Thyroid gland (tissue), 4 donors: ENCODE measurements at regions not wholly inside any gene's neighbourhood (a gene's known extent, or its start where the extent isn't known, plus 50 kb on each side); places are given as distances from the start of the nearest gene placed in this dataset.

Source experiments
- DNase-seq, 2 donors: peaks; one replicate each; pipeline ENCODE4 v3.0.0-alpha.2; 2019
- H3K27ac ChIP-seq, 3 donors: fragments of 200-600 bp; sonication (generic); 1 replicate in 2 of 3; 2 replicates in 1 of 3; pipeline ENCODE4 v1.5.1; 2016 to 2019; ENCODE audit warnings: mild to moderate bottlenecking in 1 of 3, moderate library complexity in 1 of 3
- H3K27me3 ChIP-seq: fragments of 200-600 bp; sonication (generic); one replicate; pipeline ENCODE4 v1.5.1; 2019
- H3K36me3 ChIP-seq, 2 donors: fragments of 200-600 bp; sonication (generic); one replicate each; pipeline ENCODE4 v1.5.1; 2016 to 2019
- H3K4me1 ChIP-seq, 2 donors: fragments of 200-600 bp; sonication (generic); one replicate each; pipeline ENCODE4 v1.5.1; 2017 to 2019
- H3K4me3 ChIP-seq, 3 donors: fragments of 200-600 bp; sonication (generic); replicated peaks in 1 of 3; 1 replicate in 2 of 3; 2 replicates in 1 of 3; pipeline ENCODE4 v1.5.1; 2016; ENCODE audit warnings: mild to moderate bottlenecking in 1 of 3
- H3K9me3 ChIP-seq: fragments of 200-600 bp; sonication (generic); one replicate; pipeline ENCODE4 v1.5.1; 2017
- POLR2A ChIP-seq, 2 donors: fragments of 450-650 bp; IDR thresholded peaks; one replicate each; pipeline ENCODE4 v1.6.1; 2017; ENCODE audit warnings: antibody characterized with exemption in 2 of 2, mild to moderate bottlenecking in 2 of 2, moderate library complexity in 1 of 2
- WGBS, 2 donors: methylation state at CpG; one replicate each; pipeline ENCODE4 v1.1.5; 2017; 5-methylcytosine and 5-hydroxymethylcytosine counted together
- intact Hi-C: fragments of 100-400 bp; cut with DNase I; formaldehyde crosslinking; loops from one replicate; pipeline ENCODE4 v1.15.1; 2023
- TF ChIP-seq, protein P1 (sequence below), 6 experiments: fragments of 200-600 bp in 3 of 6; fragments of 450-650 bp in 3 of 6; sonication (generic) in 3 of 6; IDR thresholded peaks; one replicate each; pipeline ENCODE4 v1.5.1; 2016 to 2019; ENCODE audit warnings: antibody characterized with exemption in 6 of 6, mild to moderate bottlenecking in 2 of 6, inconsistent platforms in 1 of 6, moderate library complexity in 1 of 6

DNA sequence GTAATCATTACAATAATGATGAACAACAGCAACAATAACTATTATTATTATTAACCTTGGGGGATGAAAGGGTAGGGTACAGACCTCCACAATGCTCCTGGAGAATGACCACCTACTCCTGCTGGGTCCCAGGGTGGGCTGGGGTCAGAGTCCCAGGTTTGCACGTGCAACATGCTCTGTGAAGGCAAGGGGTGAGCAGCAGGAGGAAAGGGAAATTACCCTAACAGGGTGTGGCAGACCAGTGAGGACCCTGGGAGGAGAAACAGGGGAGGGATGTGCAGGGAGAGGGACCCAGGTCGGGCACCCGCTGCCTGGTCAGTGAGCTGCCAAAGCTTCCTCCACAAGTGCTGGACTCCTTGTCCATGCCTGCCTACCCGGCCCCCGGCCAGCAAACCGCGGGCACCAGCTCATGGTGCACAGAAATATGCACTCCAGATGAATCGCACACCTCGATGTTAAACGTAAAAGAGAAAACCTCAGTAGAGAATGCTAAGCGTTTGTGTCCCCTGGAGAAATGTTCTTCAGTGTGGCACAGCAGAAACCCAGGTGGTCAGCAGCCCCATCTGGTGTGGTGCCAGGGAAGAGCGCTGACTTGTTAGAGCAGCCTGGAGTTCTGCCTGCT is 767.1 kb downstream of the KCNJ18 start:
- no peak for DNase-seq
- no peaks in the 10 kb centered on the region for H3K9me3 ChIP-seq
- TF ChIP-seq POLR2A (IDR thresholded peaks at IDR 0.05): no peak
- TF ChIP-seq, protein P1, sequence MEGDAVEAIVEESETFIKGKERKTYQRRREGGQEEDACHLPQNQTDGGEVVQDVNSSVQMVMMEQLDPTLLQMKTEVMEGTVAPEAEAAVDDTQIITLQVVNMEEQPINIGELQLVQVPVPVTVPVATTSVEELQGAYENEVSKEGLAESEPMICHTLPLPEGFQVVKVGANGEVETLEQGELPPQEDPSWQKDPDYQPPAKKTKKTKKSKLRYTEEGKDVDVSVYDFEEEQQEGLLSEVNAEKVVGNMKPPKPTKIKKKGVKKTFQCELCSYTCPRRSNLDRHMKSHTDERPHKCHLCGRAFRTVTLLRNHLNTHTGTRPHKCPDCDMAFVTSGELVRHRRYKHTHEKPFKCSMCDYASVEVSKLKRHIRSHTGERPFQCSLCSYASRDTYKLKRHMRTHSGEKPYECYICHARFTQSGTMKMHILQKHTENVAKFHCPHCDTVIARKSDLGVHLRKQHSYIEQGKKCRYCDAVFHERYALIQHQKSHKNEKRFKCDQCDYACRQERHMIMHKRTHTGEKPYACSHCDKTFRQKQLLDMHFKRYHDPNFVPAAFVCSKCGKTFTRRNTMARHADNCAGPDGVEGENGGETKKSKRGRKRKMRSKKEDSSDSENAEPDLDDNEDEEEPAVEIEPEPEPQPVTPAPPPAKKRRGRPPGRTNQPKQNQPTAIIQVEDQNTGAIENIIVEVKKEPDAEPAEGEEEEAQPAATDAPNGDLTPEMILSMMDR (IDR thresholded peaks at IDR 0.05): no peak
- H3K36me3 ChIP-seq: no peaks in the 10 kb centered on the region
- intact Hi-C loops: no loop called here
- H3K4me1 ChIP-seq: no peaks in the 10 kb centered on the region
- 81 to 85% methylated on average over 12 of the region's 12 CpGs for WGBS, 2 donors
- no peaks in the 10 kb centered on the region for H3K27me3 ChIP-seq
- H3K4me3 ChIP-seq: no peak overlapping the region
- H3K27ac ChIP-seq: no peak overlapping the region

DNA sequence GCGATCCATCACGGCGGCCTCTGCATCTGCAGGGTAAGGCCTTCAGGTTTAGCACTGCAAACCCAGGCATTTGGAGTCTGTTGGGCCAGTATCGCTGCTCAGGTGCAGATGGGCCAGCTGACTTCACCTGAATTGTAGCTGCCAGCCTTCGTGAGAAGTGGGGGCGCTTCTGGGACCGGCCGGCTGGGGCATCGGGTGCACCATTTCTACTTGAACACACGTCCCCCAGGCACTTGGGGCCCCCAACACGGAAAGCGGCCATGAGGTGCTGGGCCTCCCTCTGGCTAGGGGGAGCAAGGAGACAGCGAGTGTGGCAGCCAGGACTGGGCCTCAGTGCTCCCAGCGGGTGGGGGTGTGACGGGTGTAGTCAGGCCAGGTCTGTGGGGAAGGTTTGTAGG is 767.6 kb downstream of the KCNJ18 start:
- H3K9me3 ChIP-seq: no peaks in the 10 kb centered on the region
- no peaks in the 10 kb centered on the region for H3K4me1 ChIP-seq
- H3K27me3 ChIP-seq: no peaks in the 10 kb centered on the region
- no peak for TF ChIP-seq POLR2A (IDR thresholded peaks at IDR 0.05)
- TF ChIP-seq, protein P1 (IDR thresholded peaks at IDR 0.05): no peak
- no peaks in the 10 kb centered on the region for H3K36me3 ChIP-seq
- WGBS, 2 donors: 80 to 90% methylated on average over 2 to 15 of the region's 15 CpGs
- no peak overlapping the region for H3K4me3 ChIP-seq
- DNase-seq: no peak
- H3K27ac ChIP-seq: no peak overlapping the region
- intact Hi-C loops: no loop called here

DNA sequence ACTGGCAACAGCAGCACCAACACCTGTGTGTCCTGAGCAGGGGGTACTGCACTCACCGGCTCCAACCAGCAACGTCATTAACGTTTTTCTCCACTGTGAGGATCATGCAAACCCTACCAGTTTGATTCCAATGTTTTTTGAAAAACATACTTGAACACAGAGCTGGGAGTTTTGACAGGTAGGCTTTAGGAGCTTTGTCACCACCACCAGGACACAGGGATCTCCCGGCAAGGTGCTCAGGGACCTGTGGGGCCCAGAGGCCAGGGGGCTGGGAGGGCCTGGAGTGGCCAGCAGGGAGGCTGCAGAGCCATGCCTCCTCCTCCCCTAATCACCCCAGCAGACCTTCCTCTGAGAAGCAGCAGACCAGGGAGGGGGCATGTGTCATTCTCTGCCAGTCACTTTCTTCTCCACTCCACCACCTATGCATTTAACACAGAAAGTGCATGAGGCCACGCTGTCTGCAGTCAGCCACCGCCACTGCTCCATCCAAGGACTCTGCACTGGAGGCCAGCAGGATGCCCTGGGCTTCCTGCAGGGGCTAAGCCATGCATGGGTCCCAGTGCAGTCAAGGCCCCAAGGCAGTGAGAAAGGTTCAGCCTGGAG is 768.2 kb downstream of the KCNJ18 start:
- Histone ChIP-seq H3K27me3 (no peaks in the 10 kb centered on the region), H3K4me1 (no peaks in the 10 kb centered on the region), H3K36me3 (no peaks in the 10 kb centered on the region), H3K9me3 (no peaks in the 10 kb centered on the region), H3K4me3 (no peak overlapping the region), H3K27ac (no peak overlapping the region)
- intact Hi-C loops: no loop called here
- DNase-seq: no peak
- TF ChIP-seq, protein P1 (IDR thresholded peaks at IDR 0.05): no peak
- TF ChIP-seq POLR2A (IDR thresholded peaks at IDR 0.05): no peak
- 67 to 68% methylated on average over 6 of the region's 6 CpGs for WGBS, 2 donors

DNA sequence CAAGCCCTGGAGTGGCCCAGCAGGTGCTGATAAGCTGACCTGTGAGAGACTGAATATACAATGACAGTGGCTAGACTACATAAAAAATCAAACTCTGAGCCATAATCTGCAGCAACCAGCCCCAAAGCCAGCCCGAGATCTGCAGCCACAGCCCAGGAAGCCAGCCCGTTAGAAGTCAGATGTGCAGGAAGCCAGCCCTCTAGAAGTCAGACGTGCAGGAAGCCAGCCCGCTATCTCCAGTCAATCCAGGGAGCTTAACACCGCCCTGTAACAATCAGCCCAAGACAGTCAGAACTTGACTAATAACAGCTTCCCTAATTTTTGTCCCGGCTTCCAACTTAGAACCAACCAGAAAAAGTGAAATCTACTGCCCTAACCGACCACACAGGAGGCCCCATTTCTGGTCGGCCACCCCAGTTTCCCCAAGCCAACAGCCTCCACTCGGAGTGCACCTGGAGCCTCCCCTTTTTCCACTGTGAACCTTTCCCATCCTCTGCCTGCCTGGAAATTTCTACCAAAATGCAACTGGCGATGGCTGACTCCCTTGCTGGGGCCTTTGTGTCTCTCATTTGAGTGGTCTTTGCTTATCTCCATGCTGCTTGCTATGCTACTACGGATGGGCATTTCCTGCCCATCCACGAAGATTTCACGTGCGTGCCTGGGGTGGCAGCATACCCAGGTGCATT is 769.3 kb downstream of the KCNJ18 start:
- TF ChIP-seq POLR2A (IDR thresholded peaks at IDR 0.05): no peak
- TF ChIP-seq, protein P1 (IDR thresholded peaks at IDR 0.05): no peak
- DNase-seq: no peak
- Histone ChIP-seq H3K4me3 (no peak overlapping the region), H3K27me3 (no peaks in the 10 kb centered on the region), H3K27ac (no peak overlapping the region), H3K36me3 (no peaks in the 10 kb centered on the region), H3K4me1 (no peaks in the 10 kb centered on the region), H3K9me3 (no peaks in the 10 kb centered on the region)
- intact Hi-C loops: no loop called here
- WGBS, 2 donors: 80 to 83% methylated on average over 14 of the region's 14 CpGs

DNA sequence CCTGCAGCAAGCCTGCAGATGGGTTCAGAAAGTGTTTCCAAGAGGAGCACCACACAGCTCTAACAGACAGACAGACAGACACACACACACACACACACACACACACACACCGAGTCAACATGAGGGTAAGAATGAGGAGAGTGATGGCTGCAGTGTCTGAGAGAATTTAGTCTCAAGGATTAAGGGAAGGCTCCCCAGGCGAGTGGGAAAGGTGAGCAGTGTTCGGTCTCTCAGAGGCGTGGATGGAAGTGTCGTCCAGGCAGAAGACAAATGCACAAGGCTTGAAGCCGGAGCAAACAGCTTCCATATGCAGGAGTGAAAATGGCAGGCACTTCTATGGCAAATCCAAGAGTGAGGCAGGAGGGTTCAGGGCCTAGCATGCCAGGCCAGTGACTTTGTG is 770.1 kb downstream of the KCNJ18 start:
- intact Hi-C loops: no loop called here
- no peak for DNase-seq
- no peaks in the 10 kb centered on the region for H3K36me3 ChIP-seq
- no peaks in the 10 kb centered on the region for H3K9me3 ChIP-seq
- no peaks in the 10 kb centered on the region for H3K4me1 ChIP-seq
- no peak overlapping the region for H3K27ac ChIP-seq
- 71 to 81% methylated on average over 6 of the region's 6 CpGs for WGBS, 2 donors
- TF ChIP-seq, protein P1 (IDR thresholded peaks at IDR 0.05): no peak
- H3K4me3 ChIP-seq: no peak overlapping the region
- H3K27me3 ChIP-seq: no peaks in the 10 kb centered on the region
